H54 (cell line): ENCODE measurements at regions not wholly inside any gene's neighbourhood (a gene's known extent, or its start where the extent isn't known, plus 50 kb on each side); places are given as distances from the start of the nearest gene placed in this dataset.

Experiments
- DNase-seq: peaks from one replicate; pipeline ENCODE4 v3.0.0; 2011; ENCODE audit warnings: low spot score, mixed read lengths; ENCODE audit not compliant: insufficient read length
- FAIRE-seq: peaks from 3 replicates; lab custom pipeline; 2011; peaks lifted over from hg19 to GRCh38; lab: Jason Lieb, UNC
- POLR2A ChIP-seq: IDR thresholded peaks from 2 replicates; pipeline ENCODE4 v1.6.1; 2011; ENCODE audit warnings: low read depth, mild to moderate bottlenecking, low read length

- FAIRE-seq: no peak
- no peak for TF ChIP-seq POLR2A
- peak; percentile 80 for DNase-seq
Measured at GRCh38 chr6:79777713-79778579, 146.8 kb downstream of the SH3BGRL2 start.

- no peak for FAIRE-seq
- TF ChIP-seq POLR2A: no peak
Measured at GRCh38 chr6:79776076-79776475, 144.9 kb downstream of the SH3BGRL2 start.

GRCh38 chr6:79775222-79775621 lies 144.1 kb downstream of the SH3BGRL2 start:
- no peak for TF ChIP-seq POLR2A
- no peak for FAIRE-seq
- no peak for DNase-seq

More at GRCh38 chr6:79776076-79776475, 144.9 kb downstream of the SH3BGRL2 start:
- no peak for DNase-seq

- no peak for TF ChIP-seq POLR2A
- DNase-seq: no peak
- FAIRE-seq: no peak
Measured at GRCh38 chr6:79764747-79765146, 133.6 kb downstream of the SH3BGRL2 start.

GRCh38 chr6:79763301-79763700 lies 132.2 kb downstream of the SH3BGRL2 start:
- FAIRE-seq: no peak
- no peak for DNase-seq
- no peak for TF ChIP-seq POLR2A

- TF ChIP-seq POLR2A: no peak
- FAIRE-seq (no peak), DNase-seq (no peak)
Measured at GRCh38 chr6:79762370-79762769, 131.2 kb downstream of the SH3BGRL2 start.

- TF ChIP-seq POLR2A: no peak
- DNase-seq: no peak
- no peak for FAIRE-seq
Measured at GRCh38 chr6:79756496-79756895, 125.4 kb downstream of the SH3BGRL2 start.

GRCh38 chr6:79755967-79756366 lies 124.8 kb downstream of the SH3BGRL2 start:
- FAIRE-seq (no peak), DNase-seq (no peak)
- TF ChIP-seq POLR2A: no peak
